ENCODE measurements at regions not wholly inside any gene's neighbourhood (a gene's known extent, or its start where the extent isn't known, plus 50 kb on each side); places are given as distances from the start of the nearest gene placed in this dataset.

- no peak for DNase-seq
These were observed 429.2 kb downstream of the TNS1 start for GRCh38 chr2:217573571-217573970.

GRCh38 chr2:217570394-217570793, 432.4 kb downstream of the TNS1 start:
- no peak for DNase-seq

GRCh38 chr2:217568289-217568971, 434.4 kb downstream of the TNS1 start:
- no peak for DNase-seq

- DNase-seq = no peak
These were observed 439.2 kb downstream of the TNS1 start for GRCh38 chr2:217563565-217563964.

- DNase-seq = no peak
These were observed 439.8 kb downstream of the TNS1 start for GRCh38 chr2:217562871-217563480.

GRCh38 chr2:217559084-217559483, 443.7 kb downstream of the TNS1 start:
- no peak for DNase-seq

- no peak for DNase-seq
These were observed 447.5 kb downstream of the TNS1 start for GRCh38 chr2:217555081-217555876.

GRCh38 chr2:217553679-217554078, 449.1 kb downstream of the TNS1 start:
- no peak for DNase-seq

- no peak for DNase-seq
These were observed 449.6 kb downstream of the TNS1 start for GRCh38 chr2:217553202-217553601.

GRCh38 chr2:217552081-217552480, 450.7 kb downstream of the TNS1 start:
- no peak for DNase-seq

- no peak for DNase-seq
These were observed 451.4 kb downstream of the TNS1 start for GRCh38 chr2:217551252-217551899.

GRCh38 chr2:217539126-217539525, 463.7 kb downstream of the TNS1 start:
- DNase-seq = no peak

- DNase-seq = no peak
These were observed 464.1 kb downstream of the TNS1 start for GRCh38 chr2:217538719-217539118.

- no peak for DNase-seq
These were observed 466.7 kb downstream of the TNS1 start for GRCh38 chr2:217535957-217536708.

- DNase-seq = no peak
These were observed 472.3 kb downstream of the TNS1 start for GRCh38 chr2:217530392-217531090.

- no peak for DNase-seq
These were observed 473.5 kb downstream of the TNS1 start for GRCh38 chr2:217529271-217529670.

- DNase-seq = no peak
These were observed 475.1 kb downstream of the TNS1 start for GRCh38 chr2:217527590-217528202.

- no peak for DNase-seq
These were observed 477.7 kb downstream of the TNS1 start for GRCh38 chr2:217525076-217525475.

- DNase-seq = no peak
These were observed 479.5 kb downstream of the TNS1 start for GRCh38 chr2:217523286-217523685.

GRCh38 chr2:217521820-217522219, 481.0 kb downstream of the TNS1 start:
- no peak for DNase-seq

GRCh38 chr2:217520356-217521010, 482.3 kb downstream of the TNS1 start:
- no peak for DNase-seq
